Inflammatory macrophage treated with lipopolysaccharide for 1 hour (primary cell): ENCODE measurements at regions not wholly inside any gene's neighbourhood (a gene's known extent, or its start where the extent isn't known, plus 50 kb on each side); places are given as distances from the start of the nearest gene placed in this dataset.
A peak's percentile ranks its signal among the peaks of the same experiment; 100 is the strongest.

Experiments used
- DNase-seq, 2 donors: peaks; one replicate each; pipeline ENCODE4 v3.0.0-alpha.2; 2020 to 2022

- no peak for DNase-seq
Observed at GRCh38 chr9:113790093-113790492, 86.0 kb upstream of the ZNF618 start.

- no peak for DNase-seq
Observed at GRCh38 chr9:113793558-113793957, 82.6 kb upstream of the ZNF618 start.

- DNase-seq = no peak
Observed at GRCh38 chr9:113794721-113795120, 81.4 kb upstream of the ZNF618 start.

- DNase-seq = no peak
Observed at GRCh38 chr9:113795811-113796392, 80.2 kb upstream of the ZNF618 start.

GRCh38 chr9:113796646-113797426 is 79.3 kb upstream of the ZNF618 start:
- DNase-seq = no peak

GRCh38 chr9:113798062-113799030 is 77.8 kb upstream of the ZNF618 start:
- no peak for DNase-seq

GRCh38 chr9:113800276-113800675 is 75.8 kb upstream of the ZNF618 start:
- no peak for DNase-seq

GRCh38 chr9:113803811-113804589 is 72.1 kb upstream of the ZNF618 start:
- no peak for DNase-seq

- DNase-seq = peak in 1 of 2 donors; percentile 21
Observed at GRCh38 chr9:113805486-113806132, 70.5 kb upstream of the ZNF618 start.

- peak; percentile 44 to 80 for DNase-seq
Observed at GRCh38 chr9:113807173-113808061, 68.7 kb upstream of the ZNF618 start.

GRCh38 chr9:113808391-113809358 is 67.4 kb upstream of the ZNF618 start:
- DNase-seq = peak in 1 of 2 donors; percentile 9

GRCh38 chr9:113817171-113817570 is 58.9 kb upstream of the ZNF618 start:
- DNase-seq = no peak

GRCh38 chr9:113818391-113818790 is 57.7 kb upstream of the ZNF618 start:
- no peak for DNase-seq

- no peak for DNase-seq
Observed at GRCh38 chr9:113822315-113822714, 53.8 kb upstream of the ZNF618 start.

GRCh38 chr9:113823421-113823820 is 52.7 kb upstream of the ZNF618 start:
- DNase-seq = no peak
